GM23338 (cell line): ENCODE measurements at regions not wholly inside any gene's neighbourhood (a gene's known extent, or its start where the extent isn't known, plus 50 kb on each side); places are given as distances from the start of the nearest gene placed in this dataset.

ENCODE experiments used
- EZH2 ChIP-seq: fragments of 200-600 bp; sonication (generic); IDR thresholded peaks from one replicate; pipeline ENCODE4 v1.8.0; 2017; ENCODE audit warnings: antibody characterized with exemption, mild to moderate bottlenecking, low read depth; ENCODE audit not compliant: unreplicated experiment
- POLR2AphosphoS5 ChIP-seq: IDR thresholded peaks from 2 replicates; pipeline ENCODE4 v1.6.1; 2016; ENCODE audit warnings: antibody characterized with exemption, low read depth
- STAT1 ChIP-seq: IDR thresholded peaks from one replicate; pipeline ENCODE4 v1.6.1; 2016; ENCODE audit warnings: antibody characterized with exemption; ENCODE audit not compliant: unreplicated experiment
- ZNF114 ChIP-seq: fragments of 250-450 bp; sonication (Bioruptor Pico); IDR thresholded peaks from 2 replicates; pipeline ENCODE4 v1.5.0; 2020; ENCODE audit warnings: mild to moderate bottlenecking, moderate library complexity
- TF ChIP-seq, protein P1 (sequence below), 2 experiments: fragments of 200-600 bp in 1 of 2; sonication (generic) in 1 of 2; conservative IDR thresholded peaks; 2 replicates each; pipeline versions ENCODE4 v1.5.1 to v1.6.1; 2016 to 2017; ENCODE audit warnings: antibody characterized with exemption in 2 of 2, low read depth in 2 of 2, mild to moderate bottlenecking in 2 of 2, moderate library complexity in 1 of 2

DNA sequence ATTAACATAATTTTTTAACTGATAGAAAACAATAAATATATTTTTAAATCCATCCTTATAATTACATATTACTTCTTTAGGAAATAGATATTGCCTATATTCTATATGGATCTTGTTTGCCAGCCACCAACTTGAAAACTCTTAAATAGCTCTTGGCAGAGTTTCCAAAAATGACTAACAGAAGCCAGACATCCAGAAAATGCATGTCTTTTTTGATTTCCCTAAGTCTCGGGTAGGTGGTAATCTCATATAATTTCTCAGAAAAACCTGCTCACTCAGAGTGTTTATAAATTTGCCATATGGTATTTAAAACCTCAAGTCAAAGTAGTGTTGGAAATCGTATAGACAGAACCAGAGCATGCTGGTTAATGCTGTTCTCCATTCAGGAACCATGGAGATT is 360.4 kb upstream of the FOXG1 start:
- TF ChIP-seq, protein P1, sequence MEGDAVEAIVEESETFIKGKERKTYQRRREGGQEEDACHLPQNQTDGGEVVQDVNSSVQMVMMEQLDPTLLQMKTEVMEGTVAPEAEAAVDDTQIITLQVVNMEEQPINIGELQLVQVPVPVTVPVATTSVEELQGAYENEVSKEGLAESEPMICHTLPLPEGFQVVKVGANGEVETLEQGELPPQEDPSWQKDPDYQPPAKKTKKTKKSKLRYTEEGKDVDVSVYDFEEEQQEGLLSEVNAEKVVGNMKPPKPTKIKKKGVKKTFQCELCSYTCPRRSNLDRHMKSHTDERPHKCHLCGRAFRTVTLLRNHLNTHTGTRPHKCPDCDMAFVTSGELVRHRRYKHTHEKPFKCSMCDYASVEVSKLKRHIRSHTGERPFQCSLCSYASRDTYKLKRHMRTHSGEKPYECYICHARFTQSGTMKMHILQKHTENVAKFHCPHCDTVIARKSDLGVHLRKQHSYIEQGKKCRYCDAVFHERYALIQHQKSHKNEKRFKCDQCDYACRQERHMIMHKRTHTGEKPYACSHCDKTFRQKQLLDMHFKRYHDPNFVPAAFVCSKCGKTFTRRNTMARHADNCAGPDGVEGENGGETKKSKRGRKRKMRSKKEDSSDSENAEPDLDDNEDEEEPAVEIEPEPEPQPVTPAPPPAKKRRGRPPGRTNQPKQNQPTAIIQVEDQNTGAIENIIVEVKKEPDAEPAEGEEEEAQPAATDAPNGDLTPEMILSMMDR (conservative IDR thresholded peaks at IDR 0.05; ENCODE audit: low read depth in 2 of 2) = no peak
- TF ChIP-seq EZH2 (no peak), POLR2AphosphoS5 (no peak), STAT1 (no peak), ZNF114 (CRISPR knock-in tag) (no peak)
